Sigmoid colon (tissue), 4 donors: ENCODE measurements at regions not wholly inside any gene's neighbourhood (a gene's known extent, or its start where the extent isn't known, plus 50 kb on each side); places are given as distances from the start of the nearest gene placed in this dataset.

ENCODE experiments used
- CTCF ChIP-seq, 4 experiments: fragments of 450-650 bp in 3 of 4; fragments of 200-600 bp in 1 of 4; IDR thresholded peaks; one replicate each; pipeline ENCODE4 v1.5.1; 2016 to 2019; ENCODE audit warnings: antibody characterized with exemption in 4 of 4, mild to moderate bottlenecking in 3 of 4, moderate library complexity in 2 of 4
- POLR2A ChIP-seq, 2 donors: fragments of 450-650 bp; IDR thresholded peaks; one replicate each; pipeline ENCODE4 v1.6.1; 2016; ENCODE audit warnings: antibody characterized with exemption in 2 of 2, mild to moderate bottlenecking in 2 of 2, moderate library complexity in 2 of 2
- POLR2AphosphoS5 ChIP-seq, 4 donors: sonication (generic); formaldehyde crosslinking; IDR thresholded peaks; one replicate each; pipeline ENCODE4 v1.6.1; 2017; ENCODE audit warnings: antibody characterized with exemption in 4 of 4

GRCh38 chr7:120131096-120131839 lies 141.7 kb upstream of the KCND2 start:
- TF ChIP-seq POLR2A (IDR thresholded peaks at IDR 0.05), result no peak
- no peak for TF ChIP-seq CTCF (IDR thresholded peaks at IDR 0.05)
- no peak for TF ChIP-seq POLR2AphosphoS5 (IDR thresholded peaks at IDR 0.05)
